MM.1S (cell line): ENCODE measurements at regions not wholly inside any gene's neighbourhood (a gene's known extent, or its start where the extent isn't known, plus 50 kb on each side); places are given as distances from the start of the nearest gene placed in this dataset.

Experiments used
- DNase-seq: peaks from one replicate; pipeline ENCODE4 v3.0.0-alpha.2; 2015
- H2AFZ ChIP-seq: fragments of 300-600 bp; sonication (generic); 2 replicates; pipeline ENCODE4 v1.6.0; 2016; ENCODE audit warnings: antibody characterized with exemption, low read length
- H3F3A ChIP-seq: fragments of 300-600 bp; sonication (generic); 2 replicates; pipeline ENCODE4 v1.6.1; 2016; ENCODE audit warnings: mild to moderate bottlenecking, antibody characterized with exemption, low read length, moderate library complexity, mixed read lengths; ENCODE audit not compliant: insufficient read depth
- H3K27ac ChIP-seq: fragments of 300-600 bp; sonication (generic); 2 replicates; pipeline ENCODE4 v1.5.1; 2016; ENCODE audit warnings: mild to moderate bottlenecking, low read length
- H3K27me3 ChIP-seq: fragments of 300-600 bp; sonication (generic); replicated peaks from 2 replicates; pipeline ENCODE4 v1.6.0; 2016; ENCODE audit warnings: low read length; ENCODE audit not compliant: insufficient read depth
- H3K36me3 ChIP-seq: fragments of 300-600 bp; sonication (generic); replicated peaks from 2 replicates; pipeline ENCODE4 v1.6.1; 2016; ENCODE audit warnings: mild to moderate bottlenecking, low read length, mixed read lengths; ENCODE audit not compliant: insufficient read depth
- H3K4me1 ChIP-seq: fragments of 300-600 bp; sonication (generic); 2 replicates; pipeline ENCODE4 v1.6.1; 2016; ENCODE audit warnings: low read length, mixed read lengths
- H3K4me2 ChIP-seq: fragments of 300-600 bp; sonication (generic); 2 replicates; pipeline ENCODE4 v1.6.0; 2016; ENCODE audit warnings: low read depth, low read length
- H3K4me3 ChIP-seq: fragments of 300-600 bp; sonication (generic); 2 replicates; pipeline ENCODE4 v1.5.1; 2016; ENCODE audit warnings: low read length, mixed read lengths
- H3K79me2 ChIP-seq: fragments of 300-600 bp; sonication (generic); 2 replicates; pipeline ENCODE4 v1.6.1; 2016; ENCODE audit warnings: mixed run types, low read length, mixed read lengths
- H3K9ac ChIP-seq: fragments of 300-600 bp; sonication (generic); 2 replicates; pipeline ENCODE4 v1.6.1; 2016; ENCODE audit warnings: low read length, mixed read lengths
- H3K9me2 ChIP-seq: fragments of 300-600 bp; sonication (generic); replicated peaks from 2 replicates; pipeline ENCODE4 v1.6.1; 2016; ENCODE audit warnings: mild to moderate bottlenecking, low read length, mixed read lengths; ENCODE audit not compliant: insufficient read depth
- H3K9me3 ChIP-seq: fragments of 300-600 bp; sonication (generic); replicated peaks from 2 replicates; pipeline ENCODE4 v1.6.1; 2016; ENCODE audit warnings: mild to moderate bottlenecking, low read length, mixed read lengths; ENCODE audit not compliant: insufficient read depth
- H4K20me1 ChIP-seq: fragments of 300-600 bp; sonication (generic); 2 replicates; pipeline ENCODE4 v1.6.1; 2016; ENCODE audit warnings: mild to moderate bottlenecking, low read length, moderate library complexity, mixed read lengths; ENCODE audit not compliant: insufficient read depth
- EZH2 ChIP-seq: fragments of 300-600 bp; sonication (generic); optimal IDR thresholded peaks from 2 replicates; pipeline ENCODE3; 2017; ENCODE audit warnings: low read depth, mild to moderate bottlenecking, antibody characterized with exemption, low read length, mixed read lengths
- EZH2phosphoT487 ChIP-seq: fragments of 300-600 bp; sonication (generic); IDR thresholded peaks from 2 replicates; pipeline ENCODE4 v1.6.1; 2018; ENCODE audit warnings: antibody characterized with exemption, low read length
- TF ChIP-seq, protein P1 (sequence below): fragments of 300-600 bp; sonication (generic); IDR thresholded peaks from 2 replicates; pipeline ENCODE4 v1.5.1; 2016; ENCODE audit warnings: antibody characterized with exemption, low read length, mixed read lengths

DNA sequence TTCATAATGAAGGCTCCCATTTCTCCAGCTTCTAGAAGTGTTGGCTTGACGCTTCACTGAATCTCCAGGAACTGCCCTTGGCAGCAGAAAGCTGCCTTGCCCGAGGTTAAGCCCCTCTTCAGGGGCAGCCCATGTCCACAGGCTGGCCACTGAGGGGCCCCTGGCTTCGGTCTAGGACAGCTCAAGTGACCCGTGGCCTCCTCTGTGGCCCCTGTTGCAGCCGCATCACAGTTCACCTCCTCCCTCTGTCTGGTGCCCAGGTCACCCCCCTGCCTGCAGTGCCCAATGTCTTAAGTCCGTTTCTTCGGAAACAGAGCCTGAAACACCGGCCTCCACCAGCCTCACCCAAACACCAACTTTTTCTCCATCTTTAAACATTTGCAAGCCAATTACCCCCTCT, 279.2 kb upstream of the MKI67 start:
- Histone ChIP-seq H3K4me1 (no peaks in the 10 kb centered on the region), H3K4me3 (no peak overlapping the region), H2AFZ (no peak overlapping the region), H3K27ac (no peak overlapping the region), H3K9me3 (no peaks in the 10 kb centered on the region), H3F3A (no peaks in the 10 kb centered on the region), H3K27me3 (0 out of 2 replicates have a peak, but pooled peaks cover 3% of the 10 kb centered on the region), H3K79me2 (no peaks in the 10 kb centered on the region), H3K9ac (no peak overlapping the region), H3K4me2 (no peak overlapping the region), H4K20me1 (no peaks in the 10 kb centered on the region), H3K36me3 (no peaks in the 10 kb centered on the region), H3K9me2 (no peaks in the 10 kb centered on the region)
- TF ChIP-seq EZH2 (no peak), EZH2phosphoT487 (no peak)
- TF ChIP-seq, protein P1, sequence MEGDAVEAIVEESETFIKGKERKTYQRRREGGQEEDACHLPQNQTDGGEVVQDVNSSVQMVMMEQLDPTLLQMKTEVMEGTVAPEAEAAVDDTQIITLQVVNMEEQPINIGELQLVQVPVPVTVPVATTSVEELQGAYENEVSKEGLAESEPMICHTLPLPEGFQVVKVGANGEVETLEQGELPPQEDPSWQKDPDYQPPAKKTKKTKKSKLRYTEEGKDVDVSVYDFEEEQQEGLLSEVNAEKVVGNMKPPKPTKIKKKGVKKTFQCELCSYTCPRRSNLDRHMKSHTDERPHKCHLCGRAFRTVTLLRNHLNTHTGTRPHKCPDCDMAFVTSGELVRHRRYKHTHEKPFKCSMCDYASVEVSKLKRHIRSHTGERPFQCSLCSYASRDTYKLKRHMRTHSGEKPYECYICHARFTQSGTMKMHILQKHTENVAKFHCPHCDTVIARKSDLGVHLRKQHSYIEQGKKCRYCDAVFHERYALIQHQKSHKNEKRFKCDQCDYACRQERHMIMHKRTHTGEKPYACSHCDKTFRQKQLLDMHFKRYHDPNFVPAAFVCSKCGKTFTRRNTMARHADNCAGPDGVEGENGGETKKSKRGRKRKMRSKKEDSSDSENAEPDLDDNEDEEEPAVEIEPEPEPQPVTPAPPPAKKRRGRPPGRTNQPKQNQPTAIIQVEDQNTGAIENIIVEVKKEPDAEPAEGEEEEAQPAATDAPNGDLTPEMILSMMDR, result no peak
- DNase-seq, result no peak

DNA sequence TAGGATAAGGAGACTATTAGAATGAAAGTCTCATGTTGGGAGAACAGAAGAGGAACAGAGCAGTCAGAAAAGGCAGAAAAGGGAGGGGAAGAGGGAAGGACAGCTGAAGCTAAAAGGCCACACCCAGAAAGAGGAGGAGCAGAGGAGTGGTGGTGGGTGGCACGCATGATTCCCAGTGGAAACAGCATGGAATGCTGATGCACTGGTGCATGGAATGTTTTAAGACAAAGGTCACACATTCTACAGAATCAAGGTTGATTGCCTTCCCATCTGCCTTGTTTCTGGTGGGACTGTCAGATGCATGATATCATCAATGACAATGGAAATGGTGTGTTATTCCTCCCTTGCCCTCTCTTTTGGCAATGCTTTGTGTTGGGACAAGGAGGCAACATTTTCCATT, 285.4 kb upstream of the MKI67 start:
- Histone ChIP-seq H3K4me3 (no peak overlapping the region), H2AFZ (no peak overlapping the region), H3K9me3 (no peaks in the 10 kb centered on the region), H4K20me1 (no peaks in the 10 kb centered on the region), H3K9me2 (no peaks in the 10 kb centered on the region), H3K4me1 (no peaks in the 10 kb centered on the region), H3K27ac (no peak overlapping the region), H3K79me2 (no peaks in the 10 kb centered on the region), H3K36me3 (no peaks in the 10 kb centered on the region), H3F3A (no peaks in the 10 kb centered on the region), H3K27me3 (no peaks in the 10 kb centered on the region), H3K9ac (no peak overlapping the region), H3K4me2 (no peak overlapping the region)
- TF ChIP-seq, protein P1, result no peak
- no peak for TF ChIP-seq EZH2
- no peak for TF ChIP-seq EZH2phosphoT487
- DNase-seq, result no peak

DNA sequence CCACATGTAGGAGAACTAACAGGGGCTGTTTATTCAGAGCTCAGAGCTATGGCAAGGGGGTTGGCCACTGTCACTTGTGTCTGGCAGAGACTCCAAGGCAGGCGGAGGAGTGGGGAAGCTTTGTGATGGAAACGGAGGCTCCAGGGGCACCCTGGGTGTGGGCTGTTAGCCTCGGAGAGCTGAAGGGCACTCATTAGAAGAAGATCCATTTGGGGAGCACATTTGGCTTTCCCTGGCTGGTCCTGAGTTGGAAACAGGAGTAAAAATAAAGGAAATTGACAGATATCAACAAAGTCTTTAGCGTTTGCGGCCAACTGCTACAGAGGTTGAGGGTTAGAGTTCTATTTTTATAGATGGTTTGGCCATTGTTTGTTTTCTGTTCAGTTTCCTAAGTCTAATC, 288.3 kb upstream of the MKI67 start:
- Histone ChIP-seq H3K27ac (no peak overlapping the region), H3K4me2 (no peak overlapping the region), H3K79me2 (no peaks in the 10 kb centered on the region), H3F3A (no peaks in the 10 kb centered on the region), H3K9me2 (no peaks in the 10 kb centered on the region), H3K4me1 (no peaks in the 10 kb centered on the region), H3K27me3 (no peaks in the 10 kb centered on the region), H3K9me3 (no peaks in the 10 kb centered on the region), H3K9ac (no peak overlapping the region), H3K36me3 (no peaks in the 10 kb centered on the region), H3K4me3 (no peak overlapping the region), H4K20me1 (no peaks in the 10 kb centered on the region), H2AFZ (no peak overlapping the region)
- TF ChIP-seq, protein P1, result no peak
- TF ChIP-seq EZH2, result no peak
- TF ChIP-seq EZH2phosphoT487, result no peak
- DNase-seq, result no peak
